ENCODE measurements at regions not wholly inside any gene's neighbourhood (a gene's known extent, or its start where the extent isn't known, plus 50 kb on each side); places are given as distances from the start of the nearest gene placed in this dataset.

DNA sequence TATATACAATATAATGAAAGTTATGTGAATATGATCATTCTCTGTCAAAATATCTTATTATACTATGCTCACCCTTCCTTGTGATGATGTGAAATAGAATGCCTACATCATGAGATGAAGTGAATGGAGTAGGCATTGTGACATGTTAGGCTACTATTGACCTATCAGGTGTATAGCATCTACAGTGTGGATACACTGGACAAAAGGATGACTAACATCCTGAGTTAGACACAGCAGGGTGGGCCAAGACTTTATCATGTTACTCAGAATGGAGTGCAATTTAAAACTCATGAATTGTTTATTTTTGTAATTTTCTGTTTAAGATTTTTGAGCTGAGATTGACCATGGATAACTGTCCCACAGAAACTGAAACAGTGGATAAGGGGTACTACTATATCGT is 53.4 kb upstream of the NAV3 start:
- DNase-seq: no peak

DNA sequence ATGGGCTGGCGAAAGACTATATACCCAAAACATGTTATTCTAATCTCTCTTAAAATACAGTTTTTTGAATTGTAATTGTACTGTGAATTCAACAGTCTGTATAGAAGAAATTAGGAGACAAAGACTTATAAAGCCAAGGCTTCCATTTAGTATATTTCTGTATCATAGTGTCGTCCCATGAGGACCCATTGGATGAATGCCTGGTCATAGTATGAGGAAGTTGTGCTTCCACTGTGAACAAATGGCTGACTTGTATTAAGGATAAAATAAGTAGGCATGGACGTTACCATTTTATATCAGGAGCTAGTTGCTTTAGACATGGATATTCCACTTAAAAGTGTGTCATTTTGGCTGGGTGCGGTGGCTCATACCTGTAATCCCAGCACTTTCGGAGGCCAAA is 55.9 kb upstream of the NAV3 start:
- DNase-seq: no peak

DNA sequence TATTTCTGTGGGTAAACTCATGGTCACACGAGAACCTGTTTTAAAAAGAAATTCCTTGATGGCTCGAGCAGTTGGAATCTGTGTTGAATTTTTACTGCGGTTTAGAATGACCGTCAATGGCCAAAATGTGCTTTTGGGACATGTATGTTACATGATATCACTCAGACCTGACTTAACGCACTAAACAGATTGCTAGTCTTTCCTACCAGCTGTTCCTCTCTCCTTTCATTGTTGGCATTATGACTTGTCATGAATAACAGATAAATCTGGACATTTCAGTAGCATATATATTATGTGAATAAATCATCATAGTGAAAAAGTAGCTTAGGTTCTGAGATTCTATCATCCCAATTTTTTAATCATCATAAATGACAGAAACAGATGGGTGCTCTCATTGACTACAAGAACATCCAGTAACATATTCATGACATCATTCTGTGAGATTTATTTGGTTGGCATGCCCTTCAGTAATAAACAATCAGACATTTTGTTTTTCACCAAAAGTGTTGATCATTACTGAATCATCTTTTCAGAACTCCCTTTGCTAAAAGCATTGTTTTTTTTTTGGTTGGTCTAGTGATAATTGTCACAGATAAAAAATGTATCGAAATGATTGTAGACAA is 57.9 kb upstream of the NAV3 start:
- DNase-seq: no peak

DNA sequence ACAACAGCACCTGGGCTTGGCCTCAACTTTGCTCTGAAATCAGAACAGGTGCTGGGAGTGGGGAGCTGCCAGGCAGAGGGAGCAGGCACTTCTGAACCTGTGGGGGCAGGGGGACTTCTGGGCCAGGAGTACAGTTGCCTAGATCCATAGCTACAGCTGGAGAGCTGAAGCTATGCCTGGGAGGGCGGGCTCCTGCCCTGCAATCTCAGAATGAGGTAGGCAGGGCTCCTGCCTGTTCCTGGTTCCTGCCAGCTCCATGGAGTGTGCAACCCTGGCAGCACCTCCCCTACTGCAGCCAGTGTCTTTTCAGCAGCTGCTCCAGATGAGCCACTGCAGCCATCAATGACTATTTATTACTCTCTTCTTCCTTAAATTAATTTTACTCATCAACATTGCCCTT is 62.1 kb upstream of the NAV3 start:
- DNase-seq: no peak

DNA sequence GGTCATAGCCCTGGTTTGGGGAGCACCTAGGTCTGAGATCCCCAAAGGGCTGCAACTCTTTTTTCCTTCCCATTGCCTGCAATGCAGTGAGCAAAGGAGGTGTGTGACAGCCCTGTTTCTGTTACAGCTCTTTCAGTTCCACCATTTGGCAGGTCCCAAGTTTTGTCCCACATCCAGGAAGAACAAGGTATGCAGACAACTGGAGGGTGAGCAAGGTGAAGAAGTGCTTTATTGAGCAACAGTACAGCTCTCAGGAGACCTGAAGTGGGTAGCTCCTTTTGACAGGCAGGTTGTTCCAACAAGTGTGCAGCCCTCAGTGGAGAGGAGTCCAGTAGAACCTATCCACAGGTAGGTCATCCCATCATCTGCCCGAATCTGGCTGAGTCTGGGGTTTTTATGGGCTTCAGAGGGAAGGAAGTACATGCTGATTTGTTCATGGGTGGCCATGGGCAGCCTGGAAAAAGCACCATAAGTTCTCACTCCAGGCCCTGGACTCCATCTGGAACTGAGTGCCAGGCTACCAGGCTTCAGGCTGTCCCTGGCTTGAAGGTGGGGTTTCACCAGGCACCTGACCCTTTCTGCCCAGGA is 62.8 kb upstream of the NAV3 start:
- no peak for DNase-seq

DNA sequence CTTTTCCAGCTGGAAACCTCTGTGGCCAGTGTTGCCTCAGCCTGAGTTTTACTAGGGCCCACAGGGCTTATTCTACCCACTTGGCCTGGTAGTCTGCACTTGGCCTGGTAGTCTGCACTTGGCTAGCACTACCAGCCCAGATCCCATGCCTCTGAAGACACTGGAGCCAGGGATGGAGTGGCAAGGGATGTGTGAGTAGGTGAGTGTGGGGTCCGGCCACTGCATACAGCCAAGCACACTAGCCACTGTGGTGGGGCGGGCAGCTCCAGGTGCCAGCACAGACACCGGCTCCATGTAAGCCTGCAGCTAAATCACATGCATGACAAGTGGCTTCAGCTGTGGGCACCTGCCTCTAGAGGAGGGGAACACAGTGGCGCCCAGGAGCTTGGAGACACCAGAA is 63.4 kb upstream of the NAV3 start:
- no peak for DNase-seq

DNA sequence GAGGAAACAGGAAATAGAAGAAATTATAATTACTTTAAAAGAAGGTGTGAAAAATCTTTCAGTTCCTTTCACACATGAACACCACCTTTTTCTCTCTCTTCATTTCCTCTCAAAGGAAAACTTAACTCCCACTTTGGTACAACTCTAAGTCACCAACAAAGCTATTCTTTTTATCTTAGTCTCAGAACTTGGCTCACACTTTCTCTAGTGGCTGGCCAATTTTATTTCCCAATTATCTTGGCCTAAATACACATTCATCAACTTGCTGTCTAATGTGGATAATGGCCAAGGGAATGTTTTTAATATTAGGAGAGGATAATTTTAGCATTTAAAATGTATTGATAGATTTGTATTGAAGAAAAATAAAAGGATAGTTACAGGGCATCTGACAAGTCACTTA is 64.5 kb upstream of the NAV3 start:
- no peak for DNase-seq

DNA sequence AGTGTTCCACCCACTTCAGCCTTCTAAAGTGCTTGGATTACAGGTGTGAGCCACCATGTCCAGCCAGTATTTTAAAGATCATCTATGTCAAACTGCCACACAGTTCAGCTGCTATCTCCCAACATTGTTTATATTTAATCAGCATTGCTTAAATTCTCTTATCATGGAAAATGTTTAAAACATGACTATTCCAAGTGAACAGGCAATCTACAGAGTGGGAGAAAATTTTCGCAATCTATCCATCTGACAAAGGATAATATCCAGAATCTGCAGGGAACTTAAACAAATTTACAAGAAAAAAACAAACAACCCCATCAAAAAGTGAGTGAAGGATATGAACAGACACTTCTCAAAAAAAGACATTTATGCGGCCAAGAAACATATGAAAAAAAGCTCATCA is 69.4 kb upstream of the NAV3 start:
- DNase-seq: no peak

DNA sequence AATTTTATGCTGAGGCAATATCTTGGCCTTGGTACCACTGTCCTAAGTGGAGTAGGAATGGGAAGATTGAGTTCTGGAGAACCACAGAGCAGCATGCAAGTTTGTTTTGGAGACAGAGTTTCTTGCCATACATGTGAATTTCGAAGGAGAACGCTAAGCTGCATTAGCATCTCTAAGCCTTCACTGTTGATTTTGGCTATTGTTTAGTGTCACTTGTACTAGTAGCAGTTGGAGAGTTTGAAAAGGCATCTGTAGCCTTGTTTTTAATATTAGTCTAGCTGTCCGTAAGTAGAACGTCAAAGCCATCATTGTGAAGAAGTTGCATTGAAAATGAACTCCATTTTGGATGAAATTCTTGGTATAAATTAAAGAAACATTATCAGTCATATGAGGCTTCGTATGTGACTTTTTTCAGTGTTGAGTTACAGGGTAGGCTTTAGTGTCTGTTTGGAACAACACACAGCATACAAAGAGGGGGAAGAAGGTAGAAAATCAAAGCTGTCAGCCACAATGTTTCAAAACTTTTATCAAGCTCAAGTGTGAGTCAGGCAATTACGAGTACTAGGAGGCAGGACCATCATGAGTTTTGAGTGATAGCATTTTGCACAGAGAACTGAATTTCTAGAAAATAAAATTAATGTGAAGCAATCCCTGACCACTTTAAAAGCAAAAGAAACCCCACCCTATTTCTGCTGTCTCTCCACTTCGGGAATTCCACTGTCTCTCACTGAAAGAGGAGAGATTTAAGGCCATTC is 70.2 kb upstream of the NAV3 start:
- no peak for DNase-seq

DNA sequence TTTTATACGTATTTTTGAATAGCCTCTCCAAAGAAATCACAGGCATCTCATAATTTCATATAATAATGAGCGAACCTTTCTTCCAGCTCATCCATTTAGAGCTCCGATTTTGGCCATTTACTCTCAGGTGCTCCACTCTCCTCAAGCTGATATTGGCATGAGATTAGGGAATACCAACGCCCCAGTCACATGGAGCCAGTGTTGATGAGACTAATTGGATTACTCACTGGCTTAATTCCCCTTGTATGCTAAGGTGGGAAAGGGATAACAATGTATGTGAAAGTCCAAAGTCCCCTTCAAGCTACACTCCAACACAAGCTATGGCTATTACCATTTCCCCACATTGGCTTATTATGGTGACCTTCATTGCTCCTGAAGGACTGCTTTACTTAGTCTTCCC is 76.6 kb upstream of the NAV3 start:
- DNase-seq: no peak

DNA sequence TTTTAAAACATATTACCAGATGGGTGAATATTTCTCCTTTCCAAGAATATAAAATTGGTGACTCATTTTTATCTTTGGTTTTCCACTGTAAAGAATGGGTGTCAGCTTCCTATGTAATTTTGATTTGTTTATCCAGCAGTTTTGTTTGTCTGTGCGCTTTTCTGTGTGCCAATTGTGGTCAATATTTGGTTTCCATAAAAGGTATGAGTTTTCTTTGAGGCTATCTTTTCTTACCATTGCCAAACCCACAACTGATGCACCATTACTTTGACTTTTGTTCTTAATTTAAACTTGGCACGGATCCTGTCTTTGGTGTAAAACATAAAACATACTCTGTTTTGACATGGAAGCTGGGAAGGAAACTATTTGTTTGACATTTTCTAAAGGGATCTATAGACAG is 78.8 kb upstream of the NAV3 start:
- peak; percentile 12 for DNase-seq

DNA sequence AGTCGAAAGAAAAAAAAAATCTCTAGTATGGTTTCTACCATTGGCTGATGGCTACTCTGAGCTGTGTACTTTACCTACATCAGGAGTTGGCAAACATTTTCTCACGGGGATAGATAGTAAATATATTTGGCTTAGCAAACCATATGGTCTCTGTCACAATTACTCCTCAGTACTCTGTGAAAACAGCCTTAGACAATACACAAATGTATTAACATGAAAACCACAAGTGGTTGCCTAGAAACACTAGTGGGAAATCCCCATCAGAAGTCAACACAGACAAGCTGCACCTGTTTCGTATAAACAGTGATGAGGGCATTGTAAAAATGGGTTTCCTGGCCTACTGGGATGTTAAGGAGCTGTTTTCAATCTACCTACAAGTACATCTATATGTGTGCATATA is 84.6 kb upstream of the NAV3 start:
- DNase-seq: peak; percentile 88

DNA sequence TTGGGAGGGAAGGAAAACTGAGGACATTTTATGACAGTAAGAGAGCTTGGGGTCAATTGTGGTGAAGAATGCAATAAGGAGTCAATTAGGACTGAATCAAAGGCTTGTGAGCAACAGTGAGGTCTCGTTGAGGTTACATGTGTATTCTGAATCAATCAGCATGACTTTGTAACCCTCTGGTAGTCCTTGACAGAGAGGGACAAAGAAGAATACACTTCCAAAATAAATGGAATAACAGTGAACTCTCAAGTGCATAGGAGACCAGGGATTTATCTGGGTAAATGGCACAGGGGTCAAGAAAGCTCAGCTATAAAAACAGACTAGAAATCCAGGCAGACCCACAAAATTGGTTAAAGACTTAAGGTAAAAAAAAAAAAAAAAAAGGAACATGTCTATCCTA is 85.1 kb upstream of the NAV3 start:
- DNase-seq: peak; percentile 57

DNA sequence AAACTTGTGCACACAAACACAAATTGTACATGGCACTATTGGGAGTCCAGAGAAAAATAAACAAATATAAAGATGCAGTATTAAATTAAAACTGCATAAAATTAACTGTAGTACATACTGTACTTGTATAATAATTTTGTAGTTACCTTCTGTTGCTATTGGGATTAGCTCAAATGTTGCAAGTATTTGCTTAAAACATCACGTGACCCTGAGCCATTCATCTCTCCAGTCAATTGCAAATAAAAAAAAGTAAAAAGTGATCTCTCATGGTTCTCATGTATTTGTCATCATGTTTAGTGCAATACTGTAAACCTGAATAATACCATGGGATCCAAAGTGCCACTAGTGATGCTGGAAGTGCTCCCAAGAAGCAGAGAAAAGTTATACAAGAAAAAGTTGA is 88.1 kb upstream of the NAV3 start:
- no peak for DNase-seq

DNA sequence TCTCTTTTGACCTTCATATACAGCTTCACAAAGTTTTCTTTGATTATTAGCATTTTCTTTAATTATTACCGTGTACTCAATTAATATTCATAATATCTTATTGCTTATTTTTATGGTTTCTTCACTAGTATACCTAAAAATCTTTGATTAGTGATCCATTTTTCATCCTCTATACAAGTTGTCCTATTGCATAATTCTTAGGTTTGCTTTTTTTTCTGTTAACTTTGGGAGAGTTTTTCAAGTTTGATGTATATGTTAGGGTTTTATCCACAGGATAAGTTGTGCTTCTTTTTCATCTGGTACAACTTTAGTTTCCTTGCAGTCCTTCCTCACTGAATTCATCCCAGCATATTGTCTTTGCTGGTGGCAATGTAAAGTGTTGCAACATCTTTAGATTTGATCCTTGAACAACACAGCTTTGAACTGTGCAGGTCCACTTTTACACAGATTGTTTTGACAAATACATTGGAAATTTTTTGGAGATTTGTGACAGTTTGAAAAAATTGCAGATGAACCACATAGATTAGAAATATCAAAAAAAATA is 88.6 kb upstream of the NAV3 start:
- DNase-seq: no peak

DNA sequence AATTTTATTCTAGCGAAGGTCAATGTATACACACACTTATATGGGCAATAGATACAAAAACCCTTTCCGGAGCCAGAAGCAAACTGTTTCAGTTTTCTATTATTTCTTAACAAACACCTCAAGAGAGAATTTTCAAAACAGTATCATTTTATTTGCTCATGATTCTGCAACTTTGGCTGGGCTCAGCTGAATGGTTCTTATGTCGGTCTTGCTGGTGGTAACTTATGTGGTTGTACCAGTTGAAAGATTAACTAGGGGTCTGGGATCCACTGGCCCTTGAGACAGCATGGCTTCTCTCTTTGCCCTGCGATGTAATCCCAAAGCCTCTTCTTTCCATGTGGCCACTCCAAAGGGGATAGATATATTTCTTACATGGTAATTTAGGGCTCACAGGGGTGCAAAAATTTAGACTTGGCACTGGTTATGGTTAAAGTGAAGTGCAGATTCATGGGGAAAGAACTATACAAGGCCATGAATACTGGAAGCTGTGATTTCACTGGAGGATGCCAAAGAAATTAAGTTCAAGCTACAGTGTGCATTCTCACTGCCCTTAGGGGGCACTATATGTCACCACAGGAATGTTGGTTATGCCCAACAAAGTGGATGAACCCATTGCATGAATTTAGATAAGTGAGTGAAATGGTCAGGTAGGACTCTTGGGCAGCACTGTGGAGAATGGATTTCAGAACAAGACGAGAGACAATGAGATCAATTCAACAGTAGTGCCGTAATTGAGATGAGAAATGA is 94.3 kb upstream of the NAV3 start:
- no peak for DNase-seq

DNA sequence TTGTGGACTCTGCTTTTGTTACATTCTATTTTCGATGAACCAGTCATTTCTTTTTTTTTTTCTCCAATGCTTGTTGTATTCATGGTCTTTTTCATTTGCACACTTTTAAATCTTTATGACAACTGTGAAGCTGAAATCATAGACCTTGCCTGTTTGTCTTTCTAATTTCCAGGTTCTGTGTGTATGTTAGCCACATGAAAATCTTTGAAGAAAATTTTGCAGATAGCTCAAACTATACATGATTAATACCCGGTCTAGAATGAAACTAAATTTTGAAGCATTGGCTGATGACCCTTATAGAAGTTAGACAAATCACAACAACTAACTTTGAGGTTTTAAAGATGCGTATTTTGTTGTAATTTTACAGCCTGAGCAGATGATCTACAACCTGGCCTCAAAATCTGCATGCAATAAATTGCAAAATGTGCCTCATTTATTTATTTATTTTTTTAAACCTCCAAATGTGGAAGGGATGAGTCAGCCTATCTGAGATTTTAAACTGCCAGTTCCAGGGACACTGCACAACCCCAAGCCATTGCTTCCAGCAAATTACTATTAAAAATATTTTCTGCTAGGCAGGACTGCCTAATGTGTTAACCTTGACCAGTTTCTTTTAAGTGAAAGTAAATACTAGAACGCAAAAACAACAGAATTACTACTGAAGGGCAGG is 96.3 kb upstream of the NAV3 start:
- no peak for DNase-seq

DNA sequence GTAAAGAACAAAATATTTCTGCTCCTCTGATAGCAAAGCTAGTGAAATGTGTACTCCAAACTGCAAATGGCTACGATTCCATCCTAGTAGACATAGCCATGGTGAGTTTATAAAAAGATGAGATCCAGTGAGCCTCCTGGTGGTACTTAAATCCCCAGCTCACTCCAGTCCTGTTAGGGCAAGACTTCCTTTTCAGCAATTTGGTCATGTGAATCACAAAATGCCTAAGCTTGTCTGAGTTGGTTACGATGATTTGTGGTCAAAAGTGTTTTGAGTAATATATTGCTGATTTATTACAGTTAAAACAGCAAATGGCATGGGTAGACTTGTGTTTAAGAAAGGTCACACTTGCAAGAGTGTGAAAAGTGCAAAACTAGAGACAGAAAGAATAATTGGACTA is 102.7 kb upstream of the NAV3 start:
- no peak for DNase-seq

DNA sequence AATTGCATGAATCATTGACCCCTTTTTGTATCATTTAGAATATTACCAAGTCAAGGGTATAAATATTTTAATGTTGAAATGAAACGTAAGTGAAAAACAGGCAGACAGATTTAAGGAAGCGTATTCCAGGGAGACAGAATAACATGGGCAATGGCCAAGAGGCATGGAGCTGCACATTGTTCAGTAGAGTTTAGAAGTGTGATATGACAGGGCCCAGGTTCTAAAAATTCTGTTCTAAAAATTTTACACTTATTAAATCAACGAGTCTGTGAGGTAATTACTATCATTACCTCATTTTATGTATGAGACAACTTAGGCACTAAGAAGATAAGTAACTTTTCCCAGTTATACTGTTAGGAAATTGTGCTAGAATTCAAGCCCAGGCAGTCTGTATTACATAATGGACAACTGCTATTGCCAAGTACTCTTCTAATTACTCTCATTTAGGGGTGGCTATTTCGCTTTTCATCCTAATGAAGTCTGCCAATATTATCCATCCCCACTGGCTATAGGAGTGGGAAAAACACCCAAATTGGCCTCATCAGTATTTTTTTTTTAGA is 103.2 kb upstream of the NAV3 start:
- DNase-seq: no peak

DNA sequence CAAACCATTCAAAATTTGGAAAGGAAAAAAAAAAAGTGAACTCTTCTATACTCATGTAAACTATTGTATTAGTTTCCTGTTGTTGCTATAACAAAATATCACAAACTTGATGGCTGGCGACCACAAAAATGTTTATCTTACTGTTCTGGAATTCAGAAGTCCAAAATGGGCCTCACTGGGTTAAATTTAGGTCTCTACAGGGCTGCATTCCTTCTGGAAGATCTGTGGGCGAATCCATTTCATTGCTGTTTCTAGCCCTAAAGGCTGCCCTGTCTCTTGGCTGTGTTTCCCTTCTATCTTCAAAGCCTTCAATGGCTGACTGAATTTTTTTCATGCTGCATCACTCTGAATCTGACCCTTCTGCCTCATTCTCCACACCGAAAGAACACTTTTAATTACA is 105.1 kb upstream of the NAV3 start:
- DNase-seq: no peak

DNA sequence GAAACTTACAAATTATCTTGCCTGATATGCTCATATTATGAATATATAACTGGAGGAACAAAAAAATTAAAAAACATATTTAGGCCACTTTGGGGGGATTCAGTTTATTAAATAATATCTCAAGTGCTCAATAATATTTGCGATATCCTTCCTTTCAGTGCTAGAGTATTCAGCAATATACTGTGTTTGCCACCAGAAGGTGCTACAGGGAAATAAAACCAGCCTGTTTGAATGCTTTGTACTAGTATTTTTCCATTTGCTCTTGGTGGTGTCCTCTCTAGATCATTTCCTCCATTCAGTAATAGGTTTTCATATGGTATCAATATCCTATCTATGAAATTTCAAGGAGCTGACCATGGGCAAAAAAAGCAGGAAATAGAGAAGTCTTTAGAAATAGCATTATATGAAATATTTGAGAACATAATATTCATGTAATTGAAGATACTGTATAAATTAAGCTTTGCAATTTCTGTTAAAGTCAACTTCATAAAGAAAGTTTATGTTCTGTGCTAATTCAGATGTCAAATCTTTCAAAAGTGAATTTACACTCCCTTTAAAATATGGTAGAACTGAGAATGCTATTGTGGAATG is 106.2 kb upstream of the NAV3 start:
- peak; percentile 35 for DNase-seq

DNA sequence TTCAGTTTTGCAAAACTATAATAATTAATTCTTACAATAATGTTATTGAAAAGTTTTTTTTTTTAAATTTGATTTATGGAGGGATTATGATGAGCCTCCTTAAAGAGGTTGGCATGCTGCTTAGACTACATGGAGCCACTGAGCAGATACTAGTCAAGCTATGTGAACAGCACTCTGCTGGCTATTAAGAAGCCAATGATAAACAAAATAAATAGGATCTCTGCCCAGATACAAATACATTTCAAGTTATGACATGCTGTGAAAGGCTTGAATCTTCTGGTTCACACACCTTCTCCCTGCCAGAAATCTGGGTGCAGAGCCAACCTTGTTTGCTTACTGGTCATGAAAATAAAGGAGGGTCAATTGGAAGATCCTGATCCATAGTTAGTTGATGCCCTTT is 107.4 kb upstream of the NAV3 start:
- peak; percentile 95 for DNase-seq

All from DMS79 treated with DMSO at 0.1 percent for 48 hours (cell line).